Lower leg skin (tissue), 3 donors: ENCODE measurements at regions not wholly inside any gene's neighbourhood (a gene's known extent, or its start where the extent isn't known, plus 50 kb on each side); places are given as distances from the start of the nearest gene placed in this dataset.

ENCODE experiments used
- POLR2A ChIP-seq, 2 donors: fragments of 450-650 bp; IDR thresholded peaks; one replicate each; pipeline ENCODE4 v1.6.1; 2016 to 2017; ENCODE audit warnings: antibody characterized with exemption in 2 of 2, mild to moderate bottlenecking in 1 of 2, moderate library complexity in 1 of 2
- TF ChIP-seq, protein P1 (sequence below), 3 donors: fragments of 450-650 bp; IDR thresholded peaks; one replicate each; pipeline ENCODE4 v1.5.1; 2016; ENCODE audit warnings: antibody characterized with exemption in 3 of 3, mild to moderate bottlenecking in 3 of 3, moderate library complexity in 2 of 3

DNA sequence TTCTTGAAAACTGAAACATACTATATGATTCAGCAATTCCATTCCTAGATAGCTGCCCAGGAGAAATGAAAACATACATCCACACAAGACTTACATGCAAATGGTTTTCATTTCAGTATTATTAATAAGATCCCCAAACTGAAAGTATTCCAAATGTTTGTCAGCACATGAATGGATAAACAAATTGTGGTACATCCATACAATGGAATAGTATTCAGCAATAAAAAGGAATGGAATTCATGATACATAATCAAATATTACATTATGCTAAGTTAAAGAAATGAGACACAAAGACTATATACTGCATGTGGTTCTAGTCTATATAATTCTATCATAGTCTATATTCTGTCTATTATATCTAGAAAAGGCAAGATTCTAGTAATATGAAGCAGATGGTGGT lies 152.4 kb upstream of the KIT start:
- TF ChIP-seq, protein P1, sequence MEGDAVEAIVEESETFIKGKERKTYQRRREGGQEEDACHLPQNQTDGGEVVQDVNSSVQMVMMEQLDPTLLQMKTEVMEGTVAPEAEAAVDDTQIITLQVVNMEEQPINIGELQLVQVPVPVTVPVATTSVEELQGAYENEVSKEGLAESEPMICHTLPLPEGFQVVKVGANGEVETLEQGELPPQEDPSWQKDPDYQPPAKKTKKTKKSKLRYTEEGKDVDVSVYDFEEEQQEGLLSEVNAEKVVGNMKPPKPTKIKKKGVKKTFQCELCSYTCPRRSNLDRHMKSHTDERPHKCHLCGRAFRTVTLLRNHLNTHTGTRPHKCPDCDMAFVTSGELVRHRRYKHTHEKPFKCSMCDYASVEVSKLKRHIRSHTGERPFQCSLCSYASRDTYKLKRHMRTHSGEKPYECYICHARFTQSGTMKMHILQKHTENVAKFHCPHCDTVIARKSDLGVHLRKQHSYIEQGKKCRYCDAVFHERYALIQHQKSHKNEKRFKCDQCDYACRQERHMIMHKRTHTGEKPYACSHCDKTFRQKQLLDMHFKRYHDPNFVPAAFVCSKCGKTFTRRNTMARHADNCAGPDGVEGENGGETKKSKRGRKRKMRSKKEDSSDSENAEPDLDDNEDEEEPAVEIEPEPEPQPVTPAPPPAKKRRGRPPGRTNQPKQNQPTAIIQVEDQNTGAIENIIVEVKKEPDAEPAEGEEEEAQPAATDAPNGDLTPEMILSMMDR (IDR thresholded peaks at IDR 0.05): no peak
- TF ChIP-seq POLR2A (IDR thresholded peaks at IDR 0.05): no peak
